A172 (cell line): ENCODE measurements at regions not wholly inside any gene's neighbourhood (a gene's known extent, or its start where the extent isn't known, plus 50 kb on each side); places are given as distances from the start of the nearest gene placed in this dataset.
A peak's percentile ranks its signal among the peaks of the same experiment; 100 is the strongest.

ENCODE experiments used
- DNase-seq: peaks from one replicate; pipeline ENCODE4 v3.0.0-alpha.2; 2015; ENCODE audit warnings: low spot score

DNA sequence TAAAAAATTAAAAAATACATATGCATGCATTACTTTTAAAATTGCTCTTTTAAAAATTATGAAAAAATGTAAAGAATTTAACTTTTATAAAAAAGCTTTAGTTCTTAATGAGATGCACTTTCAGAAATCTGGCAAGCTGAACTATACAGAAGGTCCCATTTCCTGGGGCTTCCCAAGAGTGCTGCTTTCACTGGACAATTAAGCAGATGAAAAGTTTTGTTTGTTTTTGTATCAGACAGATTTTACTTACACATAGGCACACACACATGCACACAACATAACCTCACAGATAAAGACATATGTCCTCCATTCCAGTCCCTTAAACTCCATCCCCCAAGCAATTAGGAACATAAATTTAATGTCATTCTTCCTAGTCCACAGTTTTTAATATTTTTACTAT lies 402.3 kb upstream of the ASIC2 start:
- DNase-seq: no peak

DNA sequence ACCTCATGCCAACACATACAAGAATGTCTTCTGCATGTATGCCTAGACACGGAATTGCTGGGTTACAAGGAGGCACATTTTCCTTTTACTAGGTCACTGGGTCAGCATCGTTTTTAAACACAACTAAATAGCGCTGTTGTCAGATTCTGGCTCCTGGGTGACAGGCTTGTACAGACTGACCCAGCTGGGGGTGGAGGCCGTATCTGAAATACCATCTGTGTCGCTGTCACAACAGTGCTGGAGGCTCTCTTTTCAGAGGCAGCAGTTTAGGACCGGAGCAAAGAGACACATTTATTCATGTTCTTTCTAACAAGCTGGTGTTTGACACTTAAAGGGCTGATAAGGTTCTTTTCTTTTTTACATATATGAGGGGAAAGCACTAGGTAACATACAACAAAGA lies 403.0 kb upstream of the ASIC2 start:
- no peak for DNase-seq

DNA sequence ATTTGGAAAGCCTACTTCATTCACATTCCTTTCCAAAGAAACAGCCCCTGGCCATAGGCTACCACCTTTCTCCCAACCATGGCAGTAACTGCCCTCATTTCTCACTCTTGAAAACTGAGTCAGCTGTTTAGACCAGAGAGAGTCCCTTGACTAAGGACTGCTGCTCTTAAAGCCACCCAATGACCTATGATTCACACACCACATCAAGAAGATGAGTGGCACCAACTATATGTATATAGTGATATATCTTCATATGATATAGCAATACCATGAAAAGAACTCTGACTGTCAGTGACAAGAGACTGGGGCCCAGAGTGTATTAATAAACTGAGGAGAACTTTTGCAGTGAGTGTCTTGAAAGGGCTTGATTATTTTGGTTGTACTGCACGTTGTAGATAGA lies 404.5 kb upstream of the ASIC2 start:
- DNase-seq: no peak

DNA sequence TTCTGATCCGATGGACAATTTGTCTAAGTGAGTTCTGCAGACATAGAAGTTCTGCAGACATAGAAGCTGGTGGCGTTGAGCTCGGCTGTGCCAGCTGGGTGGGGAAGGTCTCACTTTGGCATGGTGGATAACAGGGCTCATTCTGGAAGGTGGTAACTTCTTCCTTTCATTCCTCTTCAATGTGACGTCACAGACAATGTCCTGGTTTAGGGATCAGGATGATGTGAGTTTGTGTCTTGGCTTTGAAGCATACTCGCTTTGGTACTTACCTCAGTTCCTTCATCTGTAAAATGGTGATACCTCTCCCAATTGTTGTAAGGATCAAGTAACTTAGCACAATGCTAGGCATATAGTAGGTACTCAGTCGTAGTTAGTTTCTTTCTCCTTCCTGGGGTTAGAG lies 408.8 kb upstream of the ASIC2 start:
- DNase-seq: no peak

DNA sequence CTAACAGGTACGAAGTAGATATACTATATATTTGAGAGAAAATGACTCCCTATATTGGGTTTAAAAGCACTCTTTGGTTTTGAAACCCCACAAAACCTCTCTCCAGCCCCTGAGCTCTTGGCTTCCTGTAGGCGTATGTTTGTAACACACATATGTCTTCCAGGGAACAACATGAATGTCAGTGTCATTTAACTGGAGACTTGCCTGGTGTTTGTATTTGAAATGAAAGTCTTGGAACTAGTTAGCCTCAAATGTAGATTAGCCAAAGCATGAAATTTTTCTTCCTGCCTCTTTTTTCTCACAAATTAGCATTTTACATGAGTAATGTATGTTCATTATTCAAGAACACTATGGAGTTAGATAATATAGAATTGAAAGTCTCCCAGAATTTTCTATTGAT lies 411.8 kb upstream of the ASIC2 start:
- DNase-seq: no peak

DNA sequence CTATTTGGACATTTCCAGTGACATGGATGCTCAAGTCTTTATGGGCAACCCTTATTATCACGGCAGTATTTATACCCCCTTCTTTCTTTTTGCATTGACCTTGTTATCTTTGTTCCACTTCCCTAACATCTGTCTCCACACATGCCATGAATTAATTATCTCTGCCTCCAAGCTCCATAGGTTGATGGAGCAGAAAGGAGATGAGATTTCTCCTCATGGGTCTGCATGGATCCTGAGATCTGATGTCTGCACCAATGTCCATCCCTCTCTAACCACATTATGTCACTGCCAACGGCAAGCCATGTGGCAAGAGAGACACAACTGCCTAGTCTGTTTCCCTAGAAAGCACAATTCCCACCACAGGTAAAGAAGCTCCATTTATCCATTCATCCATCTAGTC lies 416.8 kb upstream of the ASIC2 start:
- DNase-seq: no peak

DNA sequence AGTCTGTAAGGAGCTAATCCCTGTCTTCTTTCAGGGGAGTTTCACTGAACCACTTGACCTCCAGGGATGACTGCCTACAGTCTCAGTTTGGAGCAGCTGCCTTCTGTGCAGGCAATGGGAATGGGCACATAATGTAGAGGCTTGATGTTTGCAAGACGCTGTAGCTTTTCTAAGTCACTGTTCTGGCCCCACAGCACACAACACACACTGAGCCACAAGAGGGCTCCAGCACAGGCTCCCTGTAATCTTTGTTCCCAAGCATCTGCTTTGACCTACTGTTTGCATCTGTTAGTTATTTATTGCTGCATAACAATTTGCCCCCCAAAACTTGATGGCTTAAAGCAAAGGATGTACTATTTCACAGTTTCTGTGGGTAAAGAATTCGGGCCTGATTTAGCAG lies 419.0 kb upstream of the ASIC2 start:
- DNase-seq: no peak

DNA sequence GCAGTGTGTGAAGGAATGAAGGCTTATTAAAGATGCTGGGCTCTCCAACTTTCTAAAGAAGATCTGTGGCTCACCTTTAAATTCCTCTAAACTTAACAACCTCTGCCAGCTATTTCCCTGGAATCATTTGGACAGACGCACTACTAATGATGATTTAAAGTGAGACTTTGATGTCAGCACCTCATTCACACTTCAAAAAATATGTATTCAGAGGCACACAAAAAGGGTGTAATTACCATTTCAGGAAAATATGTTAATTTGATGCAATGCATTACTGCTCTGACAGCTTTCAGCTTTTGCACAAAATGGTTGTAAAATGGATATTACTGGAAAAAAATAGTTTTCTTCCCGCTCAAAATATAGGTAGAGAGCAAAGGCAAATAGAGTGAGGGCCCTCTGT lies 423.9 kb upstream of the ASIC2 start:
- DNase-seq: no peak

DNA sequence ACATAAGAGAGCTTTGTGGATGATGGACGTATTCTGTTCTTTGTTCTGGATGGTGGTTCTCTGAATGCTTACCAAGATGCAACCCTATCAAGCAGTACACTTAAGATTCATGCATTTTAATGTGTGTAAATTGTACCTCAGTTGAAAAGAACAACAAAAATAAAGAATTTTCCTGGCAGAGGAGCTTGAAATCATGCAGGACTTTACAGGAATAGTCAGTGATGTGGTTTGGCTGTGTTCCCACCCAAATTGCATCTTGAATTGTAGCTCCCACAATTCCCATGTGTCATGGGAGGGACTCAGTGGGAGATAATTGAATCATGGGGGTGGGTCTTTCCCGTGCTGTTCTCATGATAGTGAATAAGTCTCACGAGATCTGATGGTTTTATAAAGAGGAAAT lies 430.6 kb upstream of the ASIC2 start:
- DNase-seq: peak; percentile 23

DNA sequence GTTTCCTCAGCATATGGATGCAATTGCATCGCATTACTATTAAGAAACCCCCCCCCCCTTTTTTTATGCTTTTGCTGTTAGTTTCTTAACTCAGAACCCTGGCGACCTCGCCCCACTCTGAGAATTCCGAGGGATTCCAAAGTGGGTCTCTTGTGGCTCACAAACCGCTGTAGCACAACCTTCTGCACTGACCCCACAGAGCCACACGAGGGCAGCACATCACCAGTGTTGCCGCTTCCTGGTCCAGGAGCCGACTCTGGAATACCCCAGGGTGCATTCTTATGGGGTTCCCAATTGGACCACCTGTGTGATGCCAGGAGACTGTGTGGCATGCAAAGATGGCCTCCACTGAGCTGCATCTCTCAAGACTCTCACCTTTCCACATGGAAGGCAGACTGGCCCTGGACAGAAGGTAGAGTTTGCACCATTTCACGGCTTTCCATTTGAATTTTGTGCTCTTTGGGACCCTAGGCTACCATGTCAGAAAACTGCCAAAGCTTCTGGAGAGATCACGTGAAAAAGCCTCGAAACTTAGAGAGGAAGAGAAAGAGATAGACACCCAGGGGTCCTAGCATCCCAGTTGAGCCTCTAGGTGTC lies 432.7 kb upstream of the ASIC2 start:
- DNase-seq: peak; percentile 37

DNA sequence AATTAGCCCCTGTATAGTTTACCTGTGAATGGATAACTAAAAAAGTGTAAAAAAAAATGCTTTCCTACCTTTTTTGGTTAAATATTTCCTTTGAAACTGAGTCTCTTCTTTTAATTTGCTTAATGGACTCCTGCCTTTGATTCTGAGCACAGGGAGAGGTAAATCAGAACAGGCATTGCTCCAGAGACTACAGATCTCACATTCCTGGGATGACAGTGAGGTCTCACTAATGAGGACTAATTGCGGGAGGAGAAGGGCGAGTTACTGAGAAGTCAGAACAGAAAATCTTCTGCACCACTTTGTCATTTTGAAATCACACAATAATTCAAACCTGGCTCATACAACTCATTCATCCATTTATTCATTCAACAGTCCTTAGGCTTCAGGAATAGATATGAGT lies 437.0 kb upstream of the ASIC2 start:
- no peak for DNase-seq

DNA sequence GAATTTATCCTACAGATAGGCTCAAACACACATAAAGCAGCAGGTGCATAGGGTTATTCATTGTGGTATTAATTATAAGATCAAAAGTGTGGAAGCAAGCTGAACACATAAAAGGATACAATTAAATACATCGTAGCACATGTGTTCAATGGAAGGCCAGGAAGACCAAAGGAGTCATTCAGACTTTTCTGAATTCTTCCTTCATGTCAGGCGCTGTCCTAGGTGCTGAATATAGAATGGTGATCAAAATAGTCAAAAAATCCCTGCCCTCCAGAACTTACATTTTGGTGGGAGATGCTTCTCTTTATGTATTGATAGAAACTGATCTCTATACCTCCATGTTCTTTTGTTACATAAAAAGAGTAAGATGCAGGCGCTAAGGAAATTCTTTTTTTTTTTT lies 439.0 kb upstream of the ASIC2 start:
- DNase-seq: peak; percentile 14

DNA sequence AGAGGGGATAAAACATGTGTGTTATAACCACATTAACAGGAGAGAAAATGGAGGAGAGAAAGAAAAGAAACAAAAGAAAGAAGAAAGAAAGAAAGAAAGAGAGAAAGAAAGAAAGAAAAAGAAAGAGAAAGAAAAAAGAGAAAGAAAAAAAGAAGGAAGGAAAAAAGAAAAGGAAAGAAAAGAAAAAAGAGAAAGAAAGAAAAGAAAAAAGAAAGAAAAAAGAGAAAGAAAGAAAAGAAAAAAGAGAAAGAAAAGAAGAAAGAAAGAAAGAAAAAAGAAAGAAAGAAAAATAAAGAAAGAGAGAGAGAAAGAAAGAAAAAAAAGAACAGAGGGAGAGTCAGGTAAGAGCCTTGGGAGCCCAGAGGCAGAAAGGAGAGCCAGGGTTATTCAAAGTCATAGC lies 446.6 kb upstream of the ASIC2 start:
- DNase-seq: no peak

DNA sequence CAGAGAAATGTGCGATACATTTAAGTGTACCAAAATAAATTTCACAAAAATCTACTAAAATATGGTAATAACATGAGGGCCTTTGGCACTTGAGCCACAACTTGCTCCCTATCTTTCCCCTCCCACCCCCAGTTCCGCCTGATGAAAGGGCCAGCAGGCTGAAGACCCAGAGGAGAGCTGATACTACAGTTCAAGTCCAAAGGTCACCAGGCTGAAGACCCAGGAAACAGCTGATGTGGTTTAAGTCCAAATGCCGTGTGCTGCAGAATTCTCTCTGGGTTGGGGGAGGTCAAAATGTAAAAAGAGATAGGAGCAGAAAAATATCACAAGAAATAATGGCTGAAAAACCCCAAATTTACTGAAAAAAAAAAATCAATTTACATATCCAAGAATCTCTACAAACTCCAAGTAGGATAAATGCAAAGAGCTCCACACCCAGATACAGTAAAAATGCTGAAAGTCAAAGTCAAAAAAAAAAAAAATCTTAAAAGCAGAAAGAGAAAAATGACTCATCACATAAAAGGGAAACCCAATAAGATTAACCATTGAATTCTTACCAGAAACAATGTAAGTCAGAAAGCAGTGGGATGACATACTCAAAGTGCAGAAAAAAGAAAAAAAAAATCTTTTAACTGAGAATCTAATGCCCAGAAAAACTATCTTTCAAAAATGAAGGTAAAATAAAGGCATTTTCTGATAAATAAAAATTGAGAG lies 452.1 kb upstream of the ASIC2 start:
- no peak for DNase-seq

DNA sequence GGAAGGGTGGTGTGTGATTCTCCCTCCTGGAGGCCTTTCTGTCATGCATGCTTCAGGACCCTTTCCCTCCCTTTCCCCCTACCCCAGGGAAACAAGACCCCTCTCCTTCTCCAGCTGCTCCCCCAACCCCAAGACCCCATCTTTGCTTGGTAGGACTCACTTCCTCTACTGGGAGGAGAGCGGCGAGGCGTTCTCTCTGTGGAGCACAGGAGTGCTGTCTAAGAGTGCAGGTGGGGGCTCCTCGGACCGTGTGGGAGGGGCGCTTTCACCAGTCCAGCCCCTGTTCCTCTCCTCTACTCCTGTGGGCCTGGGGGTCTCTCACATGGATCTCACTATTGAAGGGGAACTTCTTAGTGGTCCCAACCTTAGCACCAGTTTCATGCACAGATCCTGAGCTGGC lies 456.1 kb upstream of the ASIC2 start:
- no peak for DNase-seq

DNA sequence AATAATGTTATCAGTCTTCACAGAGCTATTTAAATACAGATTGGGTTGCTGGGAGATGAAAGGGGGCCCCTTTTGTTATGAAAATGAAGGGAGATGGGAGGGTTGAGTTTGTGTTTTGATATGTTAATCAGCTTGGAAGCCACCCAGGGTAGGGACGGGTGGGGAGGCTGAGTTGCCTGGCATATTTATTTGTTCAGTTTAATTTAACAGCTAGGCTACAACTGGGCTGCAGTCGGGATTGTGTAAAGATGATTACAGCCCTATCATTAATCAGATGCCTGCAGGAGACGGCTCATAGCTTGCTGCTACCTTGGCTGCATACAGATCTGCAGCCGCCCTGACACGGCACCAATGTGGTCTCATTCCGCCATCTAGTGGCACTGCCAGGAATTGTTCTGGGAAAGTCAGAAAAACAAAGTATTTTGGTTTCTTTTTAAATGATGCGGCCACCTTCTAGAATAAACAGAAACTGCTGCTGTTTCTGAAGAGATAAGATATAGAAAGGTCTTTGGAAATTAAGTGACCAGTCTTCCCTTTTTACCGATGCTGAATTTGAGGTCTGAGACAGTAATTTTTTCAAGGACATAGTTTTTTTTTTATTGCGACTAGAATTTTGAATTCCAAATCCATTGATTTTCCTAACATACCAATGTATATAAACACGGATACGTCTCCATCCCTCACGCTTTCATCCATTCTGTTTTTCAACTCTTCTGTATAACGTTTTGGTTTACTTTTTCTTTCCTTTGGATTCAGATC lies 458.0 kb upstream of the ASIC2 start:
- DNase-seq: peak; percentile 47

DNA sequence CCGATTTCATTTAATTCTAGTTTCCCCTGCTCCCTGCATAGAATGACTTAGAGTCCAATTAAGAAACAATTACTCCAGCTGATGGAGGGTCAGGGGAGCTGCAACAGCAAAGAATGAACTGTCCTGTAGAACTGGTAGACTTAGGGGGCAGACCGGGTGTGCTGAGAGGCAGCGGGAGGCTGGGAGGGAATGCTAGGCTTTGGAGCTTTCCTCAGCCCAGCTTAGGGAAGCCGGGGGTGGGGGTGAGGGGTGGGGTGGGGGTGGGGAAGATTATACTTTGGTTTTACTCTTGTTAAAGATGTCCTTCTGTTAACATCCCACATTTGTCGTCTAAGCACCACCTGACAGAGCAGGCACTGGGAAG lies 458.6 kb upstream of the ASIC2 start:
- DNase-seq: no peak

DNA sequence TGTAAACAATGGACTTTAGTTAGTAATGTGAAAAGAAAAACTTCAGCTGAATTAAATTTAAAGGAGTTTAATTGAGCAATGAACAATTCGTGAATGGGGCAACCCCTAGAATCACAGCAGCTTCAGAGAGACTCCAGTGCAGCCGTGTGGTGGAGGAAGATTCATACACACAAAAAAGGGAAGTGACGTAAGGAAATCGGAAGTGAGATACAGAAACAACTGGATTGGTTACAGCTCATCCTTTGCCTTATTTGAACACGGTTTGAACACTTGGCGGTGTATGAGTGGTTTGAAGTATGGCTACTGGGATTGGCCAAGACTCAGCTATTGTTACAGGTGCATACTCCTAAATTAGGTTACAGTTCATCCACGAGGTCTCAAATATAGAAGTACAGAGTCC lies 460.4 kb upstream of the ASIC2 start:
- DNase-seq: peak; percentile 43

DNA sequence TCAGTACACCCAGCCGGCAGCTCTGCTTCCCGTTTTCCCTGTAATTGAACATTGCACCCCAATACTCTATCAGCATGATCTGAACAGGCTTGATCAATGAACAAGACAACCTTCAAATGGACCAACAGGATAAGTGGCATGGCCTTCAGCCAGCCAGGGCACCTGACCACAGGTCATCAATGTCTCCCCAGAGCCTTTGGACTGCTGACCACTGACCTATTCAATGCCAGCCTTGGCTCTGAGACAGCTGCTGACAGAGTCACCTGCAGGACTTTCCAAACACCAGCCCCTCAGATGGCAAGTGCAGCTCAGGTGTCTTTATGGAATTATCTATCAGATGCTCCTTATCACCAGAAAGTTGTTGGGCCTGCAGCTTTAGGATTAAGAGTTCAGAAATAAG lies 462.9 kb upstream of the ASIC2 start:
- DNase-seq: no peak

DNA sequence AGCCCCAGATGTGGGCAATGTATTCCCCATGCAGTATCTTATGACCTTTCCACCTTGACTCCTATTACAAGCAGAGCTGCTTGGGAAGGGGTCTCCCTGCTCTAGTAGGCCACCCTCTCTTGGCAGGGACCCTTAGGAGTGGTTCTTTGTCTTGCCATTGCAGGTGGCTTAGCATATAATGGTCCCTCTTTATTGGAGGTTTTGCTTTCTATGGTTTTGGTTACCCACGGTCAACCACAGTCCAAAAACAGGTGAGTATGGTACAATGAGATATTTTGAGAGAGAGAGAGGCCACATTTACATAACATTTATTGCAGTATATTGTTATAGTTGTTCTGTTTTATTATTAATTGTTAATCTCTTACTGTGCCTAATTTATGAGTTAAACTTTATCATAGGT lies 472.8 kb upstream of the ASIC2 start:
- no peak for DNase-seq

DNA sequence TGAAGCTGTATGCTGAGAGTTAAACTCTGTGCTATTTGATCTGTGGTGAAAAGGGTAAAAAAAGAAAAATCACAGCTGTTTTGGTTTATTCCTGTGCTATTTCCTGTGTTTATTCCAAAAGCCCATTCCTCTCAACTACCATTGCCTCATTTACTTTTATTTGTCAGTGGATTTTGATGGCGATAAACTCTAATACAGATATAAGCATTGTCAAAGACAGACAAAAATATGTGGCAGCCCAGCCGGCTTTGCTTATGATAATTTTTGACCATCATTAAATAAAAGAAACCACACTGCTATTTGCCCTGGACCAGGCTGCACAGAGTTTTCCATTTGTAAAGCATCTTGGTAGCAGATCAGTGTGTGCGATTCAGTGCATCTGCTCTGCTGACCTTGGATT lies 473.6 kb upstream of the ASIC2 start:
- no peak for DNase-seq

DNA sequence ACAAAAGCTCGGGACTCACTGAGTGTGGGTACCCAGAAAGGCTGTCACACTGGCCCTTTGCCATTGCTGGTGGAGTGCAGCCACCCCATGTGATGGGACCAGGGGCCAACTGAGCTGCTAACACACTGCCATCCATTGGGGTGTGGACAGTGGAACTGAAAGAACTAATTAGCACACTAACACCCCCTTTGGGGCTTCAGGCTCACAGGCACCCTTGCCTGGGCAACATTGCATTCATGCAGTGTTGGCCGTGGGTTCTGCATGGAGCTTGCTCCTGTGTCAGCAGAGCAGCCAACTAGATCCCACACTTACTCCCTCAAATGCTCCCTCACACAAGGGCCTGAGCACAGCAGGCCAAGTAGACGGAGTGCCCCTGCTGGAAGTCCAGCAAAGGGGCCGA lies 476.0 kb upstream of the ASIC2 start:
- DNase-seq: no peak

DNA sequence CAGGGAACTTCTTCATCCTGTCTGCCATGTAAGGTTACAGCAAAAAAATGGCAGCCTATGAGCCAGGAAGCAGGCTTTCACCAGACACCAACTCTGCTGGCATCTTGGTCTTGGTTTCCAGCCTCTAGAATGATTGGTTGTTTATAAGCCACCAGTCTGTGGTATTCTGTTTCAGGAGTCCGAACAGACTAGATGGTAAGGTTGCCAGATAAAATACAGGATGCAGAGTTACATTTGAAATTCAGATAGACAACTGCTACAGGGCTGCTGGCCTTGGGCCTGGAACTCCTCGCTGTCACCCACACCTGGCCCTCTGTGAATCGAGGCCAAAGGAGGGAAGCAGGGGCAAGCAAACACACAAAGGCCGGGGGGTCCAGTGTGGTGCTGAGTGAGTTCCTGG lies 478.8 kb upstream of the CCL2 start:
- DNase-seq: no peak

DNA sequence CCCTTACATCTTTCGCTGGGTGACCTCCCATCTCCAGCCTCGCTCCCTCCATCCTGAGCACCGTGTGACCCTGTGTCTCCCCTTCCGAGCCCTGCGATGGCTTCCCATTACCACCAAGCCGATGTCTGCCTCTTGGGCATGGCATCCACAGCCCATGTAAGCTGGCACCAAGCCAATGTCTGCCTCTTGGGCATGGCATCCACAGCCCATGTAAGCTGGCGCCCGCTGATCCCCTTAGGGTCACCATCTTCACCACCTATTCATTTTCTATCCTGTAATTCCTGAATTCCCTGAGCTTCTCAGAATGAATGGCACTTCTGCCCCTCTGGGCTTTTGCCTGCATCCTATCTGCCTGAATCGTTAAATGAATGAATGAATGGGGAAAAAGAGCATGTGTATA lies 478.2 kb upstream of the CCL2 start:
- DNase-seq: no peak
